K562 (cell line): ENCODE measurements at regions not wholly inside any gene's neighbourhood (a gene's known extent, or its start where the extent isn't known, plus 50 kb on each side); places are given as distances from the start of the nearest gene placed in this dataset.

Source experiments
- ATAC-seq: fragments of 200-7000 bp; cut with Tn5 transposase; 3 replicates; pipeline ENCODE4 v1.9.1; 2020; ENCODE audit warnings: moderate library complexity
- BruUV-seq: library from RNA; stranded (reverse); fragments of 400-500 nt; replicated peaks from 2 replicates; lab custom pipeline; 2021; lab: Mats Ljungman, UMichigan
- CTCF ChIA-PET: fragments of 300-600 bp; formaldehyde crosslinking; extraction: SDS; loops from one replicate; lab custom pipeline; 2021; ENCODE audit warnings: low intra/inter-chr PET ratio; lab: Yijun Ruan, JAX
- POLR2A ChIA-PET: fragments of 300-600, 350-650 bp; sonication (Branson Sonifier 250); formaldehyde crosslinking; extraction: SDS; loops from one replicate; lab custom pipeline; 2021; ENCODE audit warnings: antibody characterized with exemption, inconsistent platforms; lab: Yijun Ruan, JAX
- DNase-seq, 4 experiments: peaks; one replicate each; pipeline versions ENCODE4 v3.0.0 to v3.0.0-alpha.2; 2011 to 2018; ENCODE audit warnings: low spot score in 3 of 4, mixed read lengths in 3 of 4; ENCODE audit errors: extremely low read depth in 1 of 4
- FAIRE-seq: peaks from 2 replicates; lab custom pipeline; 2011; peaks lifted over from hg19 to GRCh38; lab: Jason Lieb, UNC
- H2AFZ ChIP-seq: 2 replicates; pipeline ENCODE4 v1.6.0; 2011; ENCODE audit warnings: low read depth, low read length, control low read depth, inconsistent platforms
- H3K27ac ChIP-seq: fragments of 200-600 bp; 3 replicates; pipeline ENCODE4 v1.8.0; 2011; ENCODE audit warnings: low read depth, mild to moderate bottlenecking, control low read depth, inconsistent platforms, low read length, moderate library complexity, mixed read lengths; ENCODE audit errors: extremely low read depth
- H3K27me3 ChIP-seq, 2 experiments: fragments of 300-600 bp in 1 of 2; 2 replicates in 1 of 2; 3 replicates in 1 of 2; pipeline versions ENCODE4 v1.6.0 to v1.8.0; 2011; ENCODE audit warnings: inconsistent platforms in 2 of 2, low read length in 2 of 2, mild to moderate bottlenecking in 1 of 2, mixed read lengths in 1 of 2, moderate library complexity in 1 of 2; ENCODE audit not compliant: control insufficient read depth in 2 of 2, insufficient read depth in 2 of 2
- H3K36me3 ChIP-seq: fragments of 300-600 bp; 3 replicates; pipeline ENCODE4 v1.8.0; 2011; ENCODE audit warnings: mild to moderate bottlenecking, low read length, inconsistent platforms; ENCODE audit not compliant: control insufficient read depth, insufficient read depth
- H3K4me1 ChIP-seq, 2 experiments: fragments of 200-600 bp in 1 of 2; replicated peaks in 1 of 2; 2 replicates in 1 of 2; 3 replicates in 1 of 2; pipeline versions ENCODE4 v1.5.1 to v1.8.0; 2011; ENCODE audit warnings: inconsistent platforms in 2 of 2, low read length in 2 of 2, mild to moderate bottlenecking in 1 of 2, mixed read lengths in 1 of 2, moderate library complexity in 1 of 2; ENCODE audit not compliant: control insufficient read depth in 2 of 2, insufficient read depth in 2 of 2
- H3K4me2 ChIP-seq: 2 replicates; pipeline ENCODE4 v1.6.1; 2011; ENCODE audit warnings: low read length, control low read depth, inconsistent platforms, mixed read lengths; ENCODE audit not compliant: insufficient read depth
- H3K4me3 ChIP-seq: fragments of 200-600 bp; sonication (generic), shearing (Covaris generic); 2 replicates; pipeline ENCODE4 v1.5.1; 2016; ENCODE audit warnings: control low read depth, inconsistent platforms
- H3K79me2 ChIP-seq: fragments of 200-600 bp; 3 replicates; pipeline ENCODE4 v1.8.0; 2011; ENCODE audit warnings: low read length, inconsistent platforms; ENCODE audit not compliant: control insufficient read depth, insufficient read depth
- H3K9ac ChIP-seq, 2 experiments: 2 replicates each; pipeline versions ENCODE4 v1.6.0 to v1.6.1; 2011; ENCODE audit warnings: low read depth in 2 of 2, low read length in 2 of 2, control low read depth in 1 of 2, inconsistent platforms in 1 of 2, mild to moderate bottlenecking in 1 of 2, mixed read lengths in 1 of 2; ENCODE audit not compliant: insufficient read depth in 1 of 2
- H3K9me1 ChIP-seq: one replicate; pipeline ENCODE4 v1.6.0; 2011; ENCODE audit warnings: inconsistent platforms, mild to moderate bottlenecking, low read length, moderate library complexity; ENCODE audit not compliant: control insufficient read depth, insufficient read depth
- H3K9me3 ChIP-seq: replicated peaks from 2 replicates; pipeline ENCODE4 v1.5.1; 2011; ENCODE audit warnings: low read depth, low read length, inconsistent platforms; ENCODE audit not compliant: control insufficient read depth, insufficient read depth
- H4K20me1 ChIP-seq: replicated peaks from 2 replicates; pipeline ENCODE4 v1.6.1; 2011; ENCODE audit warnings: low read length, inconsistent platforms, mixed read lengths; ENCODE audit not compliant: control insufficient read depth, insufficient read depth
- ADNP ChIP-seq: fragments of 200-800 bp; sonication (Bioruptor generic); IDR thresholded peaks from 2 replicates; pipeline ENCODE4 v1.6.1; 2016; ENCODE audit warnings: missing genetic modification characterization, missing compliant biosample characterization
- CSDE1 ChIP-seq, 2 experiments: fragments of 450-650 bp; IDR thresholded peaks; 2 replicates each; pipeline ENCODE4 v1.6.1; 2016; ENCODE audit warnings: mild to moderate bottlenecking in 1 of 2
- DDX20 ChIP-seq: fragments of 450-650 bp; IDR thresholded peaks from 2 replicates; pipeline ENCODE4 v1.6.1; 2016; ENCODE audit warnings: missing genetic modification characterization, low read depth, mild to moderate bottlenecking, missing compliant biosample characterization, moderate library complexity
- FOXA3 ChIP-seq, 2 experiments: fragments of 450-650 bp in 1 of 2; sonication (generic) in 1 of 2; formaldehyde crosslinking; IDR thresholded peaks in 1 of 2; conservative IDR thresholded peaks in 1 of 2; 2 replicates each; pipeline versions ENCODE4 v1.4.0 to v1.8.0; 2020 to 2022; ENCODE audit warnings: mild to moderate bottlenecking in 2 of 2, missing genetic modification reagents in 1 of 2
- NFYB ChIP-seq: IDR thresholded peaks from 2 replicates; pipeline ENCODE4 v1.6.1; 2011; ENCODE audit warnings: mild to moderate bottlenecking, moderate library complexity; ENCODE audit not compliant: insufficient read length; ENCODE audit errors: extremely low read depth
- TAF9B ChIP-seq: fragments of 450-650 bp; IDR thresholded peaks from 2 replicates; pipeline ENCODE4 v1.6.1; 2018; ENCODE audit warnings: mild to moderate bottlenecking; ENCODE audit not compliant: partially characterized antibody
- ZBTB17 ChIP-seq: fragments of 450-650 bp; formaldehyde crosslinking; IDR thresholded peaks from 2 replicates; pipeline ENCODE4 v1.4.0; 2020; ENCODE audit warnings: mild to moderate bottlenecking
- ZNF274 ChIP-seq: IDR thresholded peaks from 2 replicates; pipeline ENCODE4 v1.6.1; 2011; ENCODE audit warnings: low read depth, mild to moderate bottlenecking, low read length, moderate library complexity, borderline replicate concordance
- WGBS: fragments of 100-300 bp; shearing (Covaris generic); methylation state at CpG from one replicate; pipeline ENCODE4 v1.1.6; 2016; ENCODE audit warnings: low coverage, mixed read lengths; ENCODE audit not compliant: insufficient coverage; ENCODE audit errors: missing lambda C conversion rate; 5-methylcytosine and 5-hydroxymethylcytosine counted together
- in situ Hi-C: fragments of 300-500 bp; cut with MboI; formaldehyde crosslinking; loops from 4 replicates; pipeline ENCODE4 v1.15.0; 2018; ENCODE audit warnings: inconsistent platforms, mixed read lengths
- intact Hi-C: fragments of 100-400 bp; cut with micrococcal nuclease; formaldehyde crosslinking; loops from 2 replicates; pipeline ENCODE4 v1.14.2; 2022

GRCh38 chr3:15941958-15942357 is 144.2 kb upstream of the ANKRD28 start:
- Histone ChIP-seq H3K79me2 (no peaks in the 10 kb centered on the region), H3K36me3 (no peaks in the 10 kb centered on the region), H3K9ac (no peak overlapping the region), H3K4me3 (no peak overlapping the region), H2AFZ (no peak overlapping the region), H3K9me3 (no peaks in the 10 kb centered on the region), H3K9me1 (no peaks in the 10 kb centered on the region), H3K4me2 (no peak overlapping the region), H3K27me3 (no peaks in the 10 kb centered on the region), H4K20me1 (no peaks in the 10 kb centered on the region), H3K27ac (no peak overlapping the region), H3K4me1 (no peaks in the 10 kb centered on the region)
- no peak for FAIRE-seq
- ChIA-PET CTCF (no interaction called here), POLR2A (interaction anchor here (0.8 kb wide), 1 partner anchor 9 kb away, joined by 3 read pairs; no protein-coding TSS in a partner anchor)
- TF ChIP-seq ADNP (tag) = no peak
- TF ChIP-seq DDX20 (tag) = no peak
- TF ChIP-seq FOXA3 (CRISPR knock-in tag; conservative IDR thresholded peaks at IDR 0.05 in 1 of 2, IDR thresholded peaks at IDR 0.05 in 1 of 2) = no peak
- BruUV-seq = no TSS peak
- no peak for DNase-seq
- in situ Hi-C loops (no loop called here), intact Hi-C loops (no loop called here)
- ATAC-seq = no peak
- WGBS = 0% methylated on average over 1 of the region's 1 CpG

DNA sequence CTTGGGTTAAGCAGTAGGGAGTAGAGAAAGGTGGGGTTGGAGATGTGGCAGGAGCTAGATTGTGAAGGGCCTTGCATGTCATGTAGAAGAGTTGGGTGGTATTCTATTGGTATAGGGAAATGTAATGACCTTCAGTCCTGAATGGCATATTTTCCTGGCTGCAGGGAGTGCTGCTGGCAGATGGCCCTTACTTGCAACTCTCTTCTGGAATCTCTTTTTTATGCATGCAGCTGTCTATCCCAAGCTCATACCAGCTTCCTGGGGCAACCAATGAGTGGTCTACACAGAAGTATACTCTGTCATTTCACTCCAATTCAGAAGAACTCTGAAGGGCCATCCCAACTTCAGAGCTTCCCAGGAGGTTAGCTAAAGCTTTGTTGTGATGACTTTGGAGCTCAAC is 144.7 kb upstream of the ANKRD28 start:
- no peak for TF ChIP-seq NFYB
- TF ChIP-seq ZNF274 = no peak
- TF ChIP-seq CSDE1 (IDR thresholded peaks at IDR 0.05) = no peak
- TF ChIP-seq TAF9B = no peak
- no peak for TF ChIP-seq ZBTB17 (CRISPR knock-in tag)
- no peak overlapping the region for H3K27ac ChIP-seq
- DNase-seq (no peak), ATAC-seq (no peak), FAIRE-seq (no peak)
- no peak overlapping the region for H3K4me2 ChIP-seq
- H3K9me1 ChIP-seq = no peaks in the 10 kb centered on the region
- intact Hi-C loops (no loop called here), in situ Hi-C loops (no loop called here)
- no peaks in the 10 kb centered on the region for H3K79me2 ChIP-seq
- no peaks in the 10 kb centered on the region for H3K9me3 ChIP-seq
- BruUV-seq = no TSS peak
- no peak overlapping the region for H2AFZ ChIP-seq
- no peaks in the 10 kb centered on the region for H4K20me1 ChIP-seq
- ChIA-PET CTCF (no interaction called here), POLR2A (no interaction called here)
- H3K4me3 ChIP-seq = no peak overlapping the region
- H3K36me3 ChIP-seq = no peaks in the 10 kb centered on the region
- H3K9ac ChIP-seq = no peak overlapping the region
- no peaks in the 10 kb centered on the region for H3K27me3 ChIP-seq
- no peaks in the 10 kb centered on the region for H3K4me1 ChIP-seq
